Caco-2 (cell line): ENCODE measurements at regions not wholly inside any gene's neighbourhood (a gene's known extent, or its start where the extent isn't known, plus 50 kb on each side); places are given as distances from the start of the nearest gene placed in this dataset.
"Not testable (repeated sequence)": the region's sequence is repeated elsewhere in the genome, so short reads cannot be mapped to it uniquely, and the experiment has no call there.

Experiments used
- BruUV-seq: library from RNA; stranded (reverse); fragments of 400-500 nt; replicated peaks from 2 replicates; lab custom pipeline; 2021; lab: Mats Ljungman, UMichigan
- CTCF ChIA-PET: fragments of 300-600 bp; sonication (Branson Sonifier 250); formaldehyde crosslinking; loops from one replicate; lab custom pipeline; 2022; ENCODE audit warnings: antibody characterized with exemption; lab: Charles Lee
- POLR2A ChIA-PET: fragments of 300-600 bp; sonication (Branson Sonifier 250); formaldehyde crosslinking; loops from one replicate; lab custom pipeline; 2022; ENCODE audit warnings: antibody characterized with exemption; lab: Charles Lee
- DNase-seq, 2 experiments: peaks; one replicate each; pipeline versions ENCODE4 v3.0.0 to v3.0.0-alpha.2; 2020 to 2022
- H3K27me3 ChIP-seq: replicated peaks from 2 replicates; pipeline ENCODE4 v1.6.0; 2011; ENCODE audit warnings: low read length; ENCODE audit not compliant: control insufficient read depth, insufficient read depth
- H3K36me3 ChIP-seq: 2 replicates; pipeline ENCODE4 v1.5.1; 2011; ENCODE audit warnings: low read length; ENCODE audit not compliant: control insufficient read depth, insufficient read depth
- H3K4me1 ChIP-seq: fragments of 250-450 bp; sonication (Bioruptor Pico); 2 replicates; pipeline ENCODE4 v1.5.1; 2020; ENCODE audit warnings: mild to moderate bottlenecking
- H3K4me3 ChIP-seq: 2 replicates; pipeline ENCODE4 v1.5.1; 2011; ENCODE audit warnings: low read depth, mild to moderate bottlenecking, control low read depth, low read length
- H3K9me3 ChIP-seq: fragments of 250-450 bp; sonication (Bioruptor Pico); 2 replicates; pipeline ENCODE4 v1.5.1; 2020; ENCODE audit warnings: mild to moderate bottlenecking, moderate library complexity
- H3K27ac Mint-ChIP-seq: one replicate; pipeline ENCODE4 v1.8.0; 2022; ENCODE audit warnings: mixed read lengths; ENCODE audit not compliant: unreplicated experiment
- H3K27me3 Mint-ChIP-seq: one replicate; pipeline ENCODE4 v1.8.0; 2022; ENCODE audit warnings: mixed read lengths; ENCODE audit not compliant: insufficient read depth, unreplicated experiment
- H3K36me3 Mint-ChIP-seq: one replicate; pipeline ENCODE4 v1.8.0; 2022; ENCODE audit warnings: mild to moderate bottlenecking, mixed read lengths; ENCODE audit not compliant: insufficient read depth, unreplicated experiment
- H3K4me1 Mint-ChIP-seq: one replicate; pipeline ENCODE4 v1.8.0; 2022; ENCODE audit warnings: low read depth, mixed read lengths; ENCODE audit not compliant: unreplicated experiment
- H3K4me3 Mint-ChIP-seq: one replicate; pipeline ENCODE4 v1.8.0; 2022; ENCODE audit warnings: mild to moderate bottlenecking, moderate library complexity, mixed read lengths; ENCODE audit not compliant: unreplicated experiment
- H3K9me3 Mint-ChIP-seq: one replicate; pipeline ENCODE4 v1.8.0; 2022; ENCODE audit warnings: mixed read lengths; ENCODE audit not compliant: unreplicated experiment
- CTCF ChIP-seq, 2 experiments: fragments of 200-600 bp in 1 of 2; IDR thresholded peaks; 1 replicate in 1 of 2; 2 replicates in 1 of 2; pipeline versions ENCODE4 v1.5.1 to v1.8.0; 2011 to 2022; ENCODE audit warnings: antibody characterized with exemption in 1 of 2, control low read depth in 1 of 2, inconsistent platforms in 1 of 2, low read depth in 1 of 2, low read length in 1 of 2, mild to moderate bottlenecking in 1 of 2, moderate library complexity in 1 of 2; ENCODE audit not compliant: insufficient read depth in 1 of 2, severe bottlenecking in 1 of 2, unreplicated experiment in 1 of 2
- intact Hi-C: fragments of 100-400 bp; cut with micrococcal nuclease; formaldehyde crosslinking; loops from one replicate; pipeline ENCODE4 v1.10.0; 2022; ENCODE audit not compliant: unreplicated experiment

GRCh38 chr6:121951123-121951522 is 448.3 kb upstream of the HSF2 start:
- ChIA-PET POLR2A (no interaction called here), CTCF (no interaction called here)
- H3K9me3 Mint-ChIP-seq, result no peaks in the 10 kb centered on the region
- H3K4me3 ChIP-seq, result no peak overlapping the region
- peaks cover 2% of the 10 kb centered on the region for H3K27me3 Mint-ChIP-seq
- TF ChIP-seq CTCF (IDR thresholded peaks at IDR 0.05; ENCODE audit: insufficient read depth in 1 of 2, low read depth in 1 of 2, low read length in 1 of 2, severe bottlenecking in 1 of 2, unreplicated experiment in 1 of 2), result no peak
- no peaks in the 10 kb centered on the region for H3K4me1 Mint-ChIP-seq
- H3K27ac Mint-ChIP-seq, result no peak overlapping the region
- no peaks in the 10 kb centered on the region for H3K9me3 ChIP-seq
- DNase-seq, result no peak
- H3K4me1 ChIP-seq, result no peaks in the 10 kb centered on the region
- no peaks in the 10 kb centered on the region for H3K36me3 ChIP-seq
- H3K27me3 ChIP-seq, result no peaks in the 10 kb centered on the region
- no peaks in the 10 kb centered on the region for H3K36me3 Mint-ChIP-seq
- no TSS peak for BruUV-seq
- H3K4me3 Mint-ChIP-seq, result no peak overlapping the region
- intact Hi-C loops, result no loop called here

GRCh38 chr6:121951918-121952379 is 447.5 kb upstream of the HSF2 start:
- Histone ChIP-seq H3K9me3 (no peaks in the 10 kb centered on the region), H3K4me3 (no peak overlapping the region), H3K36me3 (no peaks in the 10 kb centered on the region), H3K27me3 (no peaks in the 10 kb centered on the region), H3K4me1 (no peaks in the 10 kb centered on the region)
- CTCF ChIA-PET, result no interaction called here
- TF ChIP-seq CTCF (IDR thresholded peaks at IDR 0.05; ENCODE audit: insufficient read depth in 1 of 2, low read depth in 1 of 2, low read length in 1 of 2, severe bottlenecking in 1 of 2, unreplicated experiment in 1 of 2), result no peak
- POLR2A ChIA-PET, result no interaction called here
- Mint-ChIP-seq H3K36me3 (no peaks in the 10 kb centered on the region), H3K4me3 (no peak overlapping the region), H3K4me1 (no peaks in the 10 kb centered on the region), H3K9me3 (no peaks in the 10 kb centered on the region), H3K27ac (no peak overlapping the region), H3K27me3 (no peaks in the 10 kb centered on the region)
- intact Hi-C loops, result no loop called here
- no peak for DNase-seq
- BruUV-seq, result no TSS peak

- BruUV-seq, H3K9me3 Mint-ChIP-seq, CTCF ChIA-PET: not testable (repeated sequence)
These were observed 444.1 kb upstream of the HSF2 start for GRCh38 chr6:121955401-121955800.

GRCh38 chr6:121956782-121957181 is 442.7 kb upstream of the HSF2 start:
- H3K9me3 Mint-ChIP-seq, result no peaks in the 10 kb centered on the region
- Histone ChIP-seq H3K9me3 (no peaks in the 10 kb centered on the region), H3K4me3 (no peak overlapping the region), H3K27me3 (no peaks in the 10 kb centered on the region), H3K4me1 (0 out of 2 replicates have a peak, but pooled peaks cover 3% of the 10 kb centered on the region), H3K36me3 (no peaks in the 10 kb centered on the region)
- intact Hi-C loops, result no loop called here
- no peak for DNase-seq
- no peak overlapping the region for H3K4me3 Mint-ChIP-seq
- no peak overlapping the region for H3K27ac Mint-ChIP-seq
- no peaks in the 10 kb centered on the region for H3K4me1 Mint-ChIP-seq
- ChIA-PET CTCF (no interaction called here), POLR2A (no interaction called here)
- no peak for TF ChIP-seq CTCF (IDR thresholded peaks at IDR 0.05; ENCODE audit: insufficient read depth in 1 of 2, low read depth in 1 of 2, low read length in 1 of 2, severe bottlenecking in 1 of 2, unreplicated experiment in 1 of 2)
- no TSS peak for BruUV-seq
- no peaks in the 10 kb centered on the region for H3K36me3 Mint-ChIP-seq
- H3K27me3 Mint-ChIP-seq, result no peaks in the 10 kb centered on the region

More at GRCh38 chr6:121955401-121955800, 444.1 kb upstream of the HSF2 start:
- H3K27me3 Mint-ChIP-seq, H3K4me1 ChIP-seq, intact Hi-C loops, H3K27me3 ChIP-seq, H3K36me3 ChIP-seq, POLR2A ChIA-PET, DNase-seq, H3K27ac Mint-ChIP-seq, H3K4me1 Mint-ChIP-seq, H3K36me3 Mint-ChIP-seq, H3K4me3 ChIP-seq, H3K9me3 ChIP-seq, H3K4me3 Mint-ChIP-seq: not testable (repeated sequence)
